ENCODE measurements at regions not wholly inside any gene's neighbourhood (a gene's known extent, or its start where the extent isn't known, plus 50 kb on each side); places are given as distances from the start of the nearest gene placed in this dataset.
"Not testable (repeated sequence)": the region's sequence is repeated elsewhere in the genome, so short reads cannot be mapped to it uniquely, and the experiment has no call there.

DNA sequence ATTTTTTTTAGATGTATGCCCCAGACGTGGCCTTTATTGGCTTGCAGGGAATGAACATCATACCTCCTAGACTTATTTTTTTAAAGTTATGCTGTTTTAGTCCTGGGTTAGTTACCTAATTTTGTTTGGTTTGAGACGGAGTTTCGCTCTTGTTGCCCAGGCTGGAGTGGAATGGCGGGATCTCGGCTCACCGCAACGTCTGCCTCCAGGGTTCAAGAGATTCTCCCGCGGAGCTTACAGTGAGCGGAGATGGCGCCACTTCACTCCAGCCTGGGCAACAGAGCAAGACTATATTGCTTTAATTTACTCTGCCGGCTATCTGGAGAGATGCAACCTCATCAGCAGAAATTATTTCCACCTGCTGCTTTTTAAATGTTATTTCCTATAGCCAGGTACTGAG, 82.9 kb upstream of the TNK2 start:
- DNase-seq (ENCODE audit: low read depth in 2 of 2); H3K4me1 ChIP-seq (ENCODE audit: control insufficient read depth, extremely low read depth, insufficient read depth, low read length); H2AFZ ChIP-seq (ENCODE audit: low read length); H3K9ac ChIP-seq (ENCODE audit: insufficient read depth, low read length); H3K27me3 ChIP-seq (ENCODE audit: control insufficient read depth, insufficient read depth, low read length); H3K4me2 ChIP-seq (ENCODE audit: extremely low read depth, insufficient read depth, low read length); H4K20me1 ChIP-seq (ENCODE audit: control insufficient read depth, extremely low read depth, insufficient read depth, low read length); H3K36me3 ChIP-seq (ENCODE audit: control insufficient read depth, insufficient read depth, low read length); H3K79me2 ChIP-seq (ENCODE audit: control insufficient read depth, insufficient read depth, low read length); H3K9me3 ChIP-seq (ENCODE audit: control insufficient read depth, insufficient read depth, low read depth, low read length); H3K27ac ChIP-seq (ENCODE audit: insufficient read depth, low read length); H3K4me3 ChIP-seq (replicated peaks in 1 of 4; ENCODE audit: control extremely low read depth in 1 of 4, insufficient read depth in 1 of 4, low read depth in 3 of 4, low read length in 4 of 4): not testable (repeated sequence)

DNA sequence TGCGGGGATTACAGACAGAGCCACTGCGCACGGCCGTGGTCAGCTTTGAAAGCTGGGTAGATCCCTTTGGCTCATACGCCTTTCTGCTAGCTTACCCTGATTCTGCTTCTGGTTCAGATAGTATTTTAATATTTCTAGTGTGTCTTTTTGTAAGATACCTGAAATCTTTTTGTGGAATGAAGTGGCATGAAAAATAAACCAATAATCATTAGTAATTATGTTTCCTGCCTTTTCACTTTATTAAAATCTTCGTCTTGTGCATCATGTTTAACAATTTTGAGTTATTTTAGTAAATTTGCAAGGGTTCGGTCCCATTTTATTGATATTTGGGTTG, 82.5 kb upstream of the TNK2 start:
- H3K4me1 ChIP-seq (ENCODE audit: control insufficient read depth, extremely low read depth, insufficient read depth, low read length); H3K27me3 ChIP-seq (ENCODE audit: control insufficient read depth, insufficient read depth, low read length); H3K9me3 ChIP-seq (ENCODE audit: control insufficient read depth, insufficient read depth, low read depth, low read length); H3K4me2 ChIP-seq (ENCODE audit: extremely low read depth, insufficient read depth, low read length); H3K36me3 ChIP-seq (ENCODE audit: control insufficient read depth, insufficient read depth, low read length); H3K27ac ChIP-seq (ENCODE audit: insufficient read depth, low read length); H2AFZ ChIP-seq (ENCODE audit: low read length); H4K20me1 ChIP-seq (ENCODE audit: control insufficient read depth, extremely low read depth, insufficient read depth, low read length); H3K9ac ChIP-seq (ENCODE audit: insufficient read depth, low read length); DNase-seq (ENCODE audit: low read depth in 2 of 2); H3K79me2 ChIP-seq (ENCODE audit: control insufficient read depth, insufficient read depth, low read length): not testable (repeated sequence)
- peak overlapping the region; percentile 53 to 71 (median 65) for H3K4me3 ChIP-seq (replicated peaks in 1 of 4; ENCODE audit: control extremely low read depth in 1 of 4, insufficient read depth in 1 of 4, low read depth in 3 of 4, low read length in 4 of 4)

- DNase-seq (ENCODE audit: low read depth in 2 of 2), result peak; percentile 55 to 73
- not testable (repeated sequence) for H3K9me3 ChIP-seq (ENCODE audit: control insufficient read depth, insufficient read depth, low read depth, low read length); H3K4me2 ChIP-seq (ENCODE audit: extremely low read depth, insufficient read depth, low read length); H2AFZ ChIP-seq (ENCODE audit: low read length); H3K27me3 ChIP-seq (ENCODE audit: control insufficient read depth, insufficient read depth, low read length); H4K20me1 ChIP-seq (ENCODE audit: control insufficient read depth, extremely low read depth, insufficient read depth, low read length); H3K4me1 ChIP-seq (ENCODE audit: control insufficient read depth, extremely low read depth, insufficient read depth, low read length); H3K79me2 ChIP-seq (ENCODE audit: control insufficient read depth, insufficient read depth, low read length); H3K36me3 ChIP-seq (ENCODE audit: control insufficient read depth, insufficient read depth, low read length)
- Histone ChIP-seq H3K4me3 (replicated peaks in 1 of 4; ENCODE audit: control extremely low read depth in 1 of 4, insufficient read depth in 1 of 4, low read depth in 3 of 4, low read length in 4 of 4) (peak overlapping the region; percentile 53 to 71 (median 65)), H3K27ac (ENCODE audit: insufficient read depth, low read length) (peak overlapping the region; percentile 47), H3K9ac (ENCODE audit: insufficient read depth, low read length) (peak overlapping the region; percentile 74)
These were observed 81.8 kb upstream of the TNK2 start for GRCh38 chr3:195989921-195990840.

- not testable (repeated sequence) for H2AFZ ChIP-seq (ENCODE audit: low read length); H3K4me2 ChIP-seq (ENCODE audit: extremely low read depth, insufficient read depth, low read length); H3K27ac ChIP-seq (ENCODE audit: insufficient read depth, low read length); H3K9ac ChIP-seq (ENCODE audit: insufficient read depth, low read length); H3K36me3 ChIP-seq (ENCODE audit: control insufficient read depth, insufficient read depth, low read length); H3K27me3 ChIP-seq (ENCODE audit: control insufficient read depth, insufficient read depth, low read length); H3K4me1 ChIP-seq (ENCODE audit: control insufficient read depth, extremely low read depth, insufficient read depth, low read length); H3K9me3 ChIP-seq (ENCODE audit: control insufficient read depth, insufficient read depth, low read depth, low read length); H3K79me2 ChIP-seq (ENCODE audit: control insufficient read depth, insufficient read depth, low read length); DNase-seq (ENCODE audit: low read depth in 2 of 2); H4K20me1 ChIP-seq (ENCODE audit: control insufficient read depth, extremely low read depth, insufficient read depth, low read length)
- H3K4me3 ChIP-seq (replicated peaks in 1 of 4; ENCODE audit: control extremely low read depth in 1 of 4, insufficient read depth in 1 of 4, low read depth in 3 of 4, low read length in 4 of 4), result peak overlapping the region in 3 of 4 experiments; percentile 36 to 54 (median 39)
These were observed 81.0 kb upstream of the TNK2 start for GRCh38 chr3:195989197-195989920.

DNA sequence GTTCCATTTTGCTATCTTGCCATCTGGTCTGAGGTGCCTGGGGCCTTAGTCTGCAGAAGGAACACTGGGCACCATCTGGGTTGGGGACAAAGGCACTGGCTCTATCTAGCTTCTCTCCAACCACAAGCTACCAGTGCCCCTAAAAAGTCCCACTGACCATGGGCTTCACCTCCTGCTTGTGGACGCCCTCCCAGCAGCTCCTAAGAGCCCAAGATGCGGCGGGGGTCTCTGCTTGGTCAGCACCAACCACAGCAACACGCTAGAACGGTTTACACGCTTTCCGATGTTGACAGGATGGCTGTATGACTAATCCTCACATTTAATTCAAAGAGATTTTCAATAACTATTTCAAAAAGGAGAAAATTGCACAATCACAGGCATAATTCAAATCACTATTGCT, 80.4 kb upstream of the TNK2 start:
- H3K9me3 ChIP-seq (ENCODE audit: control insufficient read depth, insufficient read depth, low read depth, low read length); H4K20me1 ChIP-seq (ENCODE audit: control insufficient read depth, extremely low read depth, insufficient read depth, low read length); H3K79me2 ChIP-seq (ENCODE audit: control insufficient read depth, insufficient read depth, low read length); H3K36me3 ChIP-seq (ENCODE audit: control insufficient read depth, insufficient read depth, low read length); H2AFZ ChIP-seq (ENCODE audit: low read length); H3K4me1 ChIP-seq (ENCODE audit: control insufficient read depth, extremely low read depth, insufficient read depth, low read length); H3K27ac ChIP-seq (ENCODE audit: insufficient read depth, low read length); H3K27me3 ChIP-seq (ENCODE audit: control insufficient read depth, insufficient read depth, low read length); H3K4me2 ChIP-seq (ENCODE audit: extremely low read depth, insufficient read depth, low read length); H3K9ac ChIP-seq (ENCODE audit: insufficient read depth, low read length); DNase-seq (ENCODE audit: low read depth in 2 of 2): not testable (repeated sequence)
- peak overlapping the region in 2 of 4 experiments; percentile 35 to 39 for H3K4me3 ChIP-seq (replicated peaks in 1 of 4; ENCODE audit: control extremely low read depth in 1 of 4, insufficient read depth in 1 of 4, low read depth in 3 of 4, low read length in 4 of 4)

DNA sequence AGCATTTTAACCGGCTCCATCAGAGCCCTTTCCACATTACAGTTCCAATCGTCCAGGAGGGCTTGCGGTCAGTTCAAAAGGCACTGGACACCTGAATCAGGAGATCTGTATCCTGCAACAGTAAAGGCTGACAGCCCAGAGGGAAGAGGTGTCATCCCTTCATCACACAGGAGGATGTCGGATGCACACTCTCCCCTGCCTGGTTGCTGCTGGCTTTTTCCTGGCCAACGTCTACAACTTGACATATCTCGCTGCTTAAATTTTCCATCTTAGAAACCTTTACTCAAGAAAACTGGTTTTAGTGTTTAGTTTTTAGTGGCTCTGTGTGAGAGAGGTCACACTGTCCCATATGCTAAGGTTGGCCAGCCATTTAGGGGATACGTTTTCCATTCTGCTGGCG, 78.7 kb upstream of the TNK2 start:
- H3K4me1 ChIP-seq (ENCODE audit: control insufficient read depth, extremely low read depth, insufficient read depth, low read length); DNase-seq (ENCODE audit: low read depth in 2 of 2); H3K36me3 ChIP-seq (ENCODE audit: control insufficient read depth, insufficient read depth, low read length); H3K9ac ChIP-seq (ENCODE audit: insufficient read depth, low read length); H2AFZ ChIP-seq (ENCODE audit: low read length); H3K9me3 ChIP-seq (ENCODE audit: control insufficient read depth, insufficient read depth, low read depth, low read length); H3K27ac ChIP-seq (ENCODE audit: insufficient read depth, low read length); H3K4me3 ChIP-seq (replicated peaks in 1 of 4; ENCODE audit: control extremely low read depth in 1 of 4, insufficient read depth in 1 of 4, low read depth in 3 of 4, low read length in 4 of 4); H3K4me2 ChIP-seq (ENCODE audit: extremely low read depth, insufficient read depth, low read length); H3K27me3 ChIP-seq (ENCODE audit: control insufficient read depth, insufficient read depth, low read length); H4K20me1 ChIP-seq (ENCODE audit: control insufficient read depth, extremely low read depth, insufficient read depth, low read length); H3K79me2 ChIP-seq (ENCODE audit: control insufficient read depth, insufficient read depth, low read length): not testable (repeated sequence)

All from fibroblast of lung (primary cell).